Neuronal stem cell (in vitro differentiated cells): ENCODE measurements at regions not wholly inside any gene's neighbourhood (a gene's known extent, or its start where the extent isn't known, plus 50 kb on each side); places are given as distances from the start of the nearest gene placed in this dataset.

Source experiments
- DNase-seq: peaks from one replicate; pipeline ENCODE4 v3.0.0-alpha.2; 2013; ENCODE audit warnings: low spot score
- H2AFZ ChIP-seq: one replicate; pipeline ENCODE4 v1.6.1; 2013; ENCODE audit warnings: mild to moderate bottlenecking, low read length, inconsistent platforms
- H2AK5ac ChIP-seq: 2 replicates; pipeline ENCODE4 v1.6.1; 2013; ENCODE audit warnings: low read depth, mild to moderate bottlenecking, inconsistent platforms, low read length, moderate library complexity, mixed read lengths
- H2BK120ac ChIP-seq: 2 replicates; pipeline ENCODE4 v1.6.1; 2013; ENCODE audit warnings: low read depth, mild to moderate bottlenecking, inconsistent platforms, low read length, moderate library complexity, mixed read lengths
- H2BK12ac ChIP-seq: one replicate; pipeline ENCODE4 v1.6.1; 2013; ENCODE audit warnings: low read length, inconsistent platforms
- H2BK15ac ChIP-seq: 2 replicates; pipeline ENCODE4 v1.6.1; 2013; ENCODE audit warnings: mild to moderate bottlenecking, low read length, inconsistent platforms, mixed read lengths
- H2BK5ac ChIP-seq: one replicate; pipeline ENCODE4 v1.6.1; 2013; ENCODE audit warnings: inconsistent platforms, mild to moderate bottlenecking, low read length, moderate library complexity
- H3K14ac ChIP-seq: one replicate; pipeline ENCODE4 v1.6.1; 2013; ENCODE audit warnings: low read length, inconsistent platforms
- H3K18ac ChIP-seq: 2 replicates; pipeline ENCODE4 v1.6.1; 2013; ENCODE audit warnings: low read length, inconsistent platforms
- H3K23ac ChIP-seq: 2 replicates; pipeline ENCODE4 v1.6.1; 2013; ENCODE audit warnings: low read depth, mild to moderate bottlenecking, mixed read lengths, low read length, inconsistent platforms; ENCODE audit not compliant: poor library complexity
- H3K27ac ChIP-seq: replicated peaks from 3 replicates; pipeline ENCODE4 v1.5.1; 2013; ENCODE audit warnings: low read length, inconsistent platforms
- H3K27me3 ChIP-seq, 3 experiments: 2 replicates each; pipeline ENCODE4 v1.6.1; 2013; ENCODE audit warnings: low read length in 3 of 3, mild to moderate bottlenecking in 2 of 3, inconsistent platforms in 1 of 3, low read depth in 1 of 3, mixed read lengths in 1 of 3, moderate library complexity in 1 of 3; ENCODE audit not compliant: control insufficient read depth in 3 of 3, insufficient read depth in 3 of 3
- H3K36me3 ChIP-seq, 2 donors: replicated peaks in 1 of 2; 2 replicates each; pipeline ENCODE4 v1.6.1; 2013; ENCODE audit warnings: low read length in 2 of 2; ENCODE audit not compliant: control insufficient read depth in 2 of 2, insufficient read depth in 2 of 2
- H3K4ac ChIP-seq: 2 replicates; pipeline ENCODE4 v1.6.1; 2013; ENCODE audit warnings: inconsistent platforms, mild to moderate bottlenecking, low read length, moderate library complexity
- H3K4me1 ChIP-seq, 2 donors: 1 replicate in 1 of 2; 2 replicates in 1 of 2; pipeline ENCODE4 v1.6.1; 2013; ENCODE audit warnings: low read length in 2 of 2, low read depth in 1 of 2; ENCODE audit not compliant: control insufficient read depth in 2 of 2, insufficient read depth in 1 of 2
- H3K4me2 ChIP-seq: one replicate; pipeline ENCODE4 v1.6.1; 2013; ENCODE audit warnings: mild to moderate bottlenecking, low read length, inconsistent platforms; ENCODE audit not compliant: insufficient read depth, poor library complexity, severe bottlenecking
- H3K4me3 ChIP-seq, 2 donors: 2 replicates each; pipeline ENCODE4 v1.5.1; 2013; ENCODE audit warnings: low read length in 2 of 2, mild to moderate bottlenecking in 2 of 2, inconsistent platforms in 1 of 2, moderate library complexity in 1 of 2
- H3K79me1 ChIP-seq: one replicate; pipeline ENCODE4 v1.6.1; 2013; ENCODE audit warnings: low read depth, mild to moderate bottlenecking, inconsistent platforms, low read length, moderate library complexity
- H3K9ac ChIP-seq: one replicate; pipeline ENCODE4 v1.6.1; 2013; ENCODE audit warnings: mild to moderate bottlenecking, low read depth, low read length, inconsistent platforms; ENCODE audit not compliant: poor library complexity
- H3K9me3 ChIP-seq, 2 donors: replicated peaks in 1 of 2; 2 replicates each; pipeline versions ENCODE3 to v1.6.1; 2013; ENCODE audit warnings: low read length in 2 of 2, mild to moderate bottlenecking in 2 of 2, inconsistent platforms in 1 of 2, low read depth in 1 of 2, mixed read lengths in 1 of 2, moderate library complexity in 1 of 2; ENCODE audit not compliant: control insufficient read depth in 2 of 2, insufficient read depth in 1 of 2
- H4K8ac ChIP-seq: one replicate; pipeline ENCODE4 v1.6.1; 2013; ENCODE audit warnings: low read depth, mild to moderate bottlenecking, inconsistent platforms, low read length, moderate library complexity
- H4K91ac ChIP-seq: one replicate; pipeline ENCODE4 v1.6.1; 2013; ENCODE audit warnings: low read length, low read depth, mild to moderate bottlenecking, inconsistent platforms; ENCODE audit not compliant: poor library complexity
- WGBS, 2 donors: extraction: QIAGEN DNeasy Blood & Tissue Kit; methylation state at CpG; one replicate each; pipeline ENCODE4 v1.1.7; 2013; ENCODE audit warnings: missing lambda C conversion rate in 2 of 2, mixed read lengths in 1 of 2; ENCODE audit not compliant: insufficient read length in 2 of 2, insufficient replicate concordance in 1 of 2; ENCODE audit errors: extremely low coverage in 2 of 2; 5-methylcytosine and 5-hydroxymethylcytosine counted together

DNA sequence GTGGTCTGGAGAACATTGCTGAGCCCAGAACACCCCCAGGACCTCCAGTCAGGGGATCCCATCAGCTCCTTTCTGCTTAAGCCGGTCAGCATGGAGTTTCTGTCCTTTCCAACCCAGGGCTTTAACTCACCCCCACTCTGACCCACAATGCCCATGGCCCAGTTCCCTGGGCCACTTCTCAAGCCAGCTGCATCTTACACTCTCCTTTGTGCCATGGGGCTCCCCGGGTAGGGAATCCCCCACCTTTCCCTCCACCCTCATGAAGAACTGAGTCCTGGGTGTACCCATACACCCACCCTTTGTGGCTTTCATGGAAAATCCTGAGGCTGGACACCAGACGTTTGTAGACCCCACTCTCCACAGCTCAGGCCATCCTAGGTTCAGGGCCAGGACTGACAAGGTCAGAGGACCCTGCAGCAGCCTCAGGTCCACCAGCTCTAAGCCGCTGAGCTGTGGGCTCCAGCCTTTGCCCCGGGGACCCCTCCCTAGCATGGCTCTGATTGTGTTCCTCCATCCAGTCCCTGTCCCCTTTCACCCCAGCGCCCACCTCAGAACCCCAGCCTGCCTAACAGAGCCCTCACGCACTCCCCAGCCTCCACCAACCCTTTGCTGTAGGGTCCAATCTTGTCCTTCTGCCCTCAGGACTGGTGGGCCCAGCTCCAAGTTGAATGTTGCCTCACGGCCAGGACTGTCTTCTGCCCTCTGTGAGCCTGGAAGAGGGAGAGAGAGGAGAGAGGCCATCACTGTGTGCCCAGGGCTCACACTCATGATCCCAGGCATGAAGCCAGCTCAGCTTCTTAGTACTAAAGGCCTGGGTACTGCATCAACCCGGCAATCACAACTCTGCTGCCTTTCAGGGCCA lies 394.8 kb downstream of the MATN1 start:
- Histone ChIP-seq H3K23ac (peak overlapping the region; percentile 44), H3K4me2 (no peak overlapping the region), H2BK12ac (no peak overlapping the region), H3K27ac (no peak overlapping the region), H4K91ac (no peak overlapping the region), H3K4me1 (peaks cover 0 to 2% of the 10 kb centered on the region in 2 donors), H3K9ac (no peak overlapping the region), H2BK120ac (no peak overlapping the region), H3K4ac (no peak overlapping the region), H3K36me3 (no peaks in the 10 kb centered on the region), H3K4me3 (no peak overlapping the region), H3K18ac (peak overlapping the region; percentile 58), H2BK5ac (peak overlapping the region; percentile 11), H2AK5ac (no peak overlapping the region), H4K8ac (no peak overlapping the region), H2AFZ (no peak overlapping the region), H3K79me1 (no peaks in the 10 kb centered on the region), H2BK15ac (no peak overlapping the region), H3K9me3 (no peaks in the 10 kb centered on the region), H3K14ac (peak overlapping the region; percentile 47), H3K27me3 (peaks cover 0 to 2% (median 0%) of the 10 kb centered on the region in 3 experiments)
- no CpG with 5 or more reads among the region's 9 CpGs for WGBS, 2 donors
- no peak for DNase-seq

GRCh38 chr1:30328100-30328370 lies 395.4 kb downstream of the MATN1 start:
- no peaks in the 10 kb centered on the region for H3K9me3 ChIP-seq
- H3K27me3 ChIP-seq, result peaks cover 0 to 2% (median 0%) of the 10 kb centered on the region in 3 experiments
- H3K14ac ChIP-seq, result no peak overlapping the region
- H3K4ac ChIP-seq, result no peak overlapping the region
- peak overlapping the region; percentile 52 for H3K18ac ChIP-seq
- no peak overlapping the region for H3K9ac ChIP-seq
- peak overlapping the region; percentile 11 for H2BK5ac ChIP-seq
- no peaks in the 10 kb centered on the region for H3K79me1 ChIP-seq
- H2AK5ac ChIP-seq, result no peak overlapping the region
- H3K23ac ChIP-seq, result no peak overlapping the region
- no peak for DNase-seq
- peak overlapping the region; percentile 6 for H2BK12ac ChIP-seq
- no peak overlapping the region for H4K91ac ChIP-seq
- H2BK15ac ChIP-seq, result no peak overlapping the region
- H3K4me2 ChIP-seq, result no peak overlapping the region
- H3K4me1 ChIP-seq, result peaks cover 0 to 2% of the 10 kb centered on the region in 2 donors
- no peak overlapping the region for H3K4me3 ChIP-seq
- H3K36me3 ChIP-seq, result no peaks in the 10 kb centered on the region
- no CpG with 5 or more reads among the region's 2 CpGs for WGBS, 2 donors
- no peak overlapping the region for H2AFZ ChIP-seq
- no peak overlapping the region for H3K27ac ChIP-seq
- no peak overlapping the region for H2BK120ac ChIP-seq
- no peak overlapping the region for H4K8ac ChIP-seq

- Histone ChIP-seq H2BK15ac (no peak overlapping the region), H3K27me3 (peaks cover 0 to 2% (median 0%) of the 10 kb centered on the region in 3 experiments), H3K18ac (peak overlapping the region; percentile 66), H3K4me2 (no peak overlapping the region), H3K36me3 (no peaks in the 10 kb centered on the region), H2AK5ac (peak overlapping the region; percentile 73), H3K9me3 (no peaks in the 10 kb centered on the region), H2BK120ac (no peak overlapping the region), H4K91ac (no peak overlapping the region), H2BK5ac (peak overlapping the region; percentile 11), H3K23ac (no peak overlapping the region), H3K79me1 (no peaks in the 10 kb centered on the region), H3K4me3 (no peak overlapping the region), H2AFZ (no peak overlapping the region), H2BK12ac (peak overlapping the region; percentile 16), H3K27ac (no peak overlapping the region), H3K4me1 (peaks cover 0 to 2% of the 10 kb centered on the region in 2 donors), H3K14ac (no peak overlapping the region), H3K9ac (peak overlapping the region; percentile 16), H4K8ac (no peak overlapping the region), H3K4ac (no peak overlapping the region)
- no CpG with 5 or more reads among the region's 13 CpGs for WGBS, 2 donors
- DNase-seq, result no peak
Observed at GRCh38 chr1:30327370-30328099, 395.9 kb downstream of the MATN1 start.

DNA sequence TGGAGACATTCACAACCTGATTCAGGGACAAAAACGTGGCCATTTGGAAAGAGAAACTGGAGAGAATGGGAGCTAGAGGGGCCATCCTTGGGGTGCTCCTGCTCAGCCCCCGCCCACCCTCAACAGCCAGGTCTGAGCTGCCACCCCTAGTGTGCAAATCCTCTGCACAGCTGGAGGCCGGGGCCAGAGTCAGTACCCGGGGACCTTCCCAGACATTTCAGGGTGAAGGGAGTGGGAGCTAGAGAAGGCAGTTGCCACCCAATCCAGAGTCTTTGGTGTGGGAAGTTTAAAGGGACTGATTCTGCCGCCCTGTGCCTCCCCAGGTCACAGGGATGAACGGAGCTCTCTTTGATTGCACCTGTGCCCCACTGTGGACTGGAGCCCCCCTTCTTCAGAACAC lies 397.4 kb downstream of the MATN1 start:
- peaks cover 0 to 2% (median 0%) of the 10 kb centered on the region in 3 experiments for H3K27me3 ChIP-seq
- no peaks in the 10 kb centered on the region for H3K79me1 ChIP-seq
- no peak overlapping the region for H3K14ac ChIP-seq
- H2AK5ac ChIP-seq, result no peak overlapping the region
- no peak overlapping the region for H2BK12ac ChIP-seq
- H3K4me3 ChIP-seq, result no peak overlapping the region
- H2BK15ac ChIP-seq, result no peak overlapping the region
- no peak overlapping the region for H3K23ac ChIP-seq
- H4K91ac ChIP-seq, result no peak overlapping the region
- peak overlapping the region; percentile 60 for H3K18ac ChIP-seq
- no peak overlapping the region for H3K27ac ChIP-seq
- no peaks in the 10 kb centered on the region for H3K9me3 ChIP-seq
- H2BK5ac ChIP-seq, result peak overlapping the region; percentile 55
- no peak overlapping the region for H3K9ac ChIP-seq
- H3K36me3 ChIP-seq, result no peaks in the 10 kb centered on the region
- no peak overlapping the region for H3K4ac ChIP-seq
- peaks cover 0 to 2% of the 10 kb centered on the region in 2 donors for H3K4me1 ChIP-seq
- DNase-seq, result no peak
- no peak overlapping the region for H2BK120ac ChIP-seq
- no CpG with 5 or more reads among the region's 6 CpGs for WGBS, 2 donors
- H2AFZ ChIP-seq, result no peak overlapping the region
- no peak overlapping the region for H4K8ac ChIP-seq
- H3K4me2 ChIP-seq, result no peak overlapping the region
